ENCODE measurements at regions not wholly inside any gene's neighbourhood (a gene's known extent, or its start where the extent isn't known, plus 50 kb on each side); places are given as distances from the start of the nearest gene placed in this dataset.

GRCh38 chr17:36661047-36661666, 59.8 kb downstream of the MRM1 start:
- DNase-seq = no peak

DNA sequence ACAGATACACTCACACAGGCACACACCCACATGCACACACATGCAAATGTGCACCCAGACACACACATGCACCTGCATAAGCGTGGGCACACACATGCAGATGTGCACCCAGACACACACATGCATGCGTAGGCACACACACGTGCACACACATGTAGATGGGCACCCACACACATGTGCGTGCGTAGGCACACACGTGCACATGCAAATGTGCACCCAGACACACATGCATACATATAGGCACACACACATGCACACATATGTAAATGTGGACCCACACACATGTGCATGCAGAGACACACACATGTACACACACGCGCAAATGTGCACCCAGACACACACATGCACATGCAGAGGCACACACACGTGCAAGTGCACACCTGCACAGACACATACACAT, 60.3 kb downstream of the MRM1 start:
- no peak for DNase-seq

GRCh38 chr17:36665417-36665816, 64.0 kb downstream of the MRM1 start:
- no peak for DNase-seq

DNA sequence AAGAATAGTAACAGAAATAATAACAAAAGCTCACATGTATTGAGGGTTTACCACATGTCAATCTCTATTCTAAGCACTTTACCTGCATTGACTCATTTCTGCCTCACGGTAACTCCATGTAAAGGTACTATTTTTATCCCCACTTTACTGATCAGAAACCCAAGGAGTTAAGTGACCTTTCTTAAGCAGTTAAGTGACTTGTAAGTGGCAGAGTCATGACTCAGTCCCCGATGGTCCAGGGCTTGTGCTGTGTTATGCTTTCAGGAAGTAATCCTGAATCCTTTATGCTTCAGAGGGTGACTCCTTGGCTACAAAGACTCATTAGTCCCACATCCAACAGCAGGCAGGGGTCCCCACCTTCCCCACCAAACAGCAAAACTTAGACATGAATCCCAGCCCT, 66.5 kb downstream of the MRM1 start:
- no peak for DNase-seq

- no peak for DNase-seq
These were observed 67.4 kb downstream of the MRM1 start for GRCh38 chr17:36668824-36669223.

GRCh38 chr17:36671144-36671543, 69.8 kb downstream of the MRM1 start:
- no peak for DNase-seq

DNA sequence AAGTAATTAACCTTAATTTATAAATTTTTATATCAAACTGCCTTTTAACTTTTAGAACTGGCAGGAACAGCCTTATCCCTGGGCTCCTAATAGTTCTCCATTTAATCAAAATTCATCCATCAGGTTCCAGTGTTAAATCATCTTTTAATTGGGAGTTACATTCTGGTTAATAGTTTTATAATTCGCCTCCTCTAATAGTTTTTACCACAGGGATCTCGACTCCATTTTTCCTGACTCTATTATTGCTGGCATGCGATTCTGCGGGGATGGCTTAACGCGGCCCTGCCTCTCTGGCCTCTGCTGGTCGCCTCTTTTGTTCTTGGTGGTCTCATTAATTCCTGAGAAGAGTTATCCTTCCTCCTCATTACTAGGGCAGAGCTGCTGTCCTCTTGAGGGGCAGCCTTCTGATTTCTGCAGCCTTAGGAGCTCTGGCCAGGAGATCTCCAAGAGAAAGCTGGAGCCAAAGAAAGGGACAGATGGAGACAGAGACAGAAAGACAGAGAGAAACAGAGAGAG, 71.1 kb downstream of the MRM1 start:
- DNase-seq = no peak

- no peak for DNase-seq
These were observed 71.7 kb downstream of the MRM1 start for GRCh38 chr17:36673068-36673467.

- DNase-seq = no peak
These were observed 72.4 kb downstream of the MRM1 start for GRCh38 chr17:36673637-36674277.

GRCh38 chr17:36674278-36674650, 72.9 kb downstream of the MRM1 start:
- no peak for DNase-seq

GRCh38 chr17:36675250-36675649, 73.9 kb downstream of the MRM1 start:
- DNase-seq = no peak

- no peak for DNase-seq
These were observed 74.4 kb downstream of the MRM1 start for GRCh38 chr17:36675786-36676185.

DNA sequence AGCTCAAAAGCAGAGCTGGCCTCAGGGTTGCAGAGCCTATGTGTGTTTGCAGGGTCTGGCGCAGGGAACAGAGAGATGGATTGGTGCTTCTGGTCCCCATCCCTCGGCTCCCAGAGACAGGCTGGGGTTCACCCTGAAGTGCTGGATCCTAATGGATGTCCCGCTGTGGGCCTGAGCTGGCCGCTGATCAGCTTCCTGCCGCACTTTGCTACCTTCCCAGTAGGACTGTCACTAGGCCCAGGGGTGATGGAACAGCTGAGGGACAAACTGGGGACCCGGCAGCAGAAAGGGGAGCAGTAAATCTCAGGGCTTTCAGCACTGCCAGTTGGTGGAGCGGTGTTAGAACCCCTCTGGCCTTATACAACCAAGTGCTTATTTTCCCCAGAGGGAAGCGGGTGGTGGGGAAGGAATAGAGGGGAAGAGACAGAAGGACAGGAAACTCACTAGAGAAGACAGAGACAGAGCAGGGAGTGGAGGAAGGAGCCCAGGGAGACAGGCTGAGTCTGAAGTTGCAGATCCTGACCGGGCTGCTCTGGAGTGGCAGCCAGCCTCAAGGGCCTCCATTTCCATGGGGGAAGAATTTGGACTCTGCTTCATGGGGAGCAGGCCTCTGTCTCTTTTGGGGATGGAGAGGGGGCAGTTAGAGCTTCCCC, 78.6 kb downstream of the MRM1 start:
- DNase-seq = no peak

GRCh38 chr17:36680701-36681202, 79.4 kb downstream of the MRM1 start:
- DNase-seq = no peak

- DNase-seq = no peak
These were observed 81.4 kb downstream of the MRM1 start for GRCh38 chr17:36682773-36683172.

DNA sequence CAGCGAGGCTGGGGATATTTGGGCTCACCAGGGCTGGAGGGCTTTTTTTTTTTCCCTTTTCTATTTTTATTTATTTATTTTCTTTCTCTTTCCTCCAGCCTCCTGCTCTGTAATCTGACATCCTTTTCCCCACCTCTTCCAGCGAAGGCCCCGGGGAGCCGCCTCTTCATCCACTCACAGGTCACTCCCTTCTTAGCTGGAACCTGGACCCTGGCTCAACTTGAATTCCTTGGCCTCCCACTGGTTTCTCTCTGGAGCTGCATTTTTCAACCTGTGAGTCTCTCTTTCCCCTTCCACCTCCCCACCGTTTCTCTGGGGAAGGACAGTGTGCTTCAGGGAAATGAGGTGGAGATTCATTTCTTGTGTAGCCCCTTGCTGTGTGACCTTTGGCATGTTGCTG, 82.0 kb downstream of the MRM1 start:
- DNase-seq = no peak

DNA sequence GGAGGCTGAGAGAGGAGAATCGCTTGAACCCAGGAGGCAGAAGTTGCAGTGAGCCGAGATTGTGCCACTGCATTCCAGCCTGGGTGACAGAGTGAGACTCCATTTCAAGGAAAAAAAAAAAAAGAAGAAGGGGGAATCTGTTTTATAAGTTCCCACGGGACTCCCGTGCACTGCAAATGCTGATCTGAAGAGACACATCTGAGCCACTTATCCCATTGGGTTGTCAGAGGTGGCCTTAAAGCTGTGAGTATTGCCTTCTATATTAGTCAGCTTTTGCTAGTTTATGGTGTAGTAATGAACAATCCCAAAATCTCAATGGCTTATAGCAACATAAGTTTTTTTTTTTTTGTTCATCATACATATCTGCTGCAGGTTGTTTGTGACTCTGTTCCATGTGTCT, 82.8 kb downstream of the MRM1 start:
- DNase-seq = no peak

DNA sequence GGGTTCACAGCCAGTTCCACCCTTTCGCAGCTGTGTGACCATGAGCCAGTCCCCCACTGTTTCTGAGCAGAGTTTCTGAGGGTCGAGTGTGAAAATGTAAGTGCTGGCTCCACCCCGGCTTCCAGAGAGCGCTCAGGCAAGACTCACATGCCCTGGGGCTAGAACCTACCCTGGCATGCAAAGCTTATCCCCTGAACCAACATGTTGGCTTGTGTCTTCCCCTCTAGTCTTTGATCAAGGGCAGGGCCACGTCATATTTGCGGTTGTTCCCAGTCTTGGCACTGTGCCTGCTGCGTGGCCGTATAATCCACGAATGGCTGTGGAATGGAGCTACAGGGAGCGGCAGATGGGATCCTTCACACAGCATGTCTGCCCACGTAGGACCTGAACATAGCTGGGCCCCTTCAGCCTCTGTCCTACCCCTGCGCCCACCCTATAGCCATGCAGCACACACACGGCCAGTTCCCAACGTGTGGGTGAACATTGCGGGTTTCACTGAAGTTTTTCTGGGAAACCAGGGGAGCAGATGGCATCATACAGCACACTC, 84.8 kb downstream of the MRM1 start:
- DNase-seq = no peak

DNA sequence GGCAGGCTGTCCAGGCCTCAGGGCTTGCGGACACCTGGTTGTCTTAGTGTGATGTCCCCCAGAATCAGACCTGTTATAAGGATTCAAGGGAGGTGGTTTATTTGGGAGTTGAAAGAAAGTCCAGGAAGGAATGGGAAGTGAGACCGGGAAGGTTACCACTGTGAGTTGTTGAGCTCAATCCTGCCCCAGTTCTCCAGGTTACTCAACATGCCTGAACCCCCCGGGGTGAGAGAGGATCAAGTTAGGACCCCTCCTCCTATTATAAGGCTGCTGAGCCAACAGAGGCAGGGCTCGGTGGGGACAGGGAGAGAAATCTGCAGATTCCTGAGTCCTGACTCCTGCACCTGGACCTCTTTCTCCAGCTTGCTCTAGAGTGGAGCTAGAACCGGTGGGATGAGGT, 86.4 kb downstream of the MRM1 start:
- DNase-seq = no peak

GRCh38 chr17:36689089-36689667, 87.8 kb downstream of the MRM1 start:
- no peak for DNase-seq

DNA sequence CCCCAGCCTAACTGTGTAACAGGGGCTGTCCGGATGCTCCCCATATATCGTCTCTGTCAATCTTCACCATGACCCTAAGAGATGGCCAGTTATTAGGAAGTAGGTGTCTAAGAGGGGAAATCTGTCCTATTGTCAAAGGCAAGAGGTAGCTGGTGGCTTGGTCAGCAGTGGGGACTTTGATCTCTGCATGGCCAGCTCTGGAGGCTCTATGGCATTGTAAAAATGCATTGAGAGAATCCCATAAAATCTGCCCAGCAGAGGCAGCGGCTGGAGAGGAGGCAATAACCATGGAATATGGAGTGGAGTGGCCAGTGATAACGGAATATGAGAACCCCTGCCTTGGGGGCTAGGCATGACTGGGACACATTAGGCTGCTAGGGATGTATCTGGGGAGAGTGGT, 88.8 kb downstream of the MRM1 start:
- no peak for DNase-seq

- no peak for DNase-seq
These were observed 90.2 kb downstream of the MRM1 start for GRCh38 chr17:36691606-36692005.

DNA sequence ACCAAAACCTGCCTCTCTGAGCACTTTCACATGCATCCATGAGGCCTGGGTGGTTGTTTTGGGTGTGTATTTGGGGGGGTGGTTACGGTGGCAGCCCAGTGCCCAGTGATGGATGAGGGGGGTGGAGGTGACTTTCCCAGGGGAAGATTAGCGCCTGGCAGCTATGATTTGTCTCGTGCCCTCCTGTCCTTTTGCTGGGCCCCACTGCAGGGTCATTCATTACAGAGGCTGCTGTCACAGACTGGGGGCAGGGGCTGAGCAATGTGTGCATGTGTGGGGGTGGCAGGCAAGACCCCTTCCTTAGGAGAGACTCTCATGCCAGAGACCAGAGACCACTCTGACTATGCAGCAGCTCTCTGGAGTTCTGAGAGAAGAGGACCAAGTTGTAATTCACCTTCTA, 93.7 kb downstream of the MRM1 start:
- DNase-seq = no peak
